Type B pancreatic cell (in vitro differentiated cells): ENCODE measurements at regions not wholly inside any gene's neighbourhood (a gene's known extent, or its start where the extent isn't known, plus 50 kb on each side); places are given as distances from the start of the nearest gene placed in this dataset.

Source experiments
- DNase-seq: peaks from one replicate; pipeline ENCODE4 v3.0.0; 2021; ENCODE audit warnings: mixed read lengths; ENCODE audit not compliant: unreplicated experiment; ENCODE audit errors: extremely low spot score
- H3K27ac Mint-ChIP-seq: 2 replicates; pipeline ENCODE4 v1.8.0; 2021; ENCODE audit warnings: mild to moderate bottlenecking, mixed read lengths
- H3K27me3 Mint-ChIP-seq: 2 replicates; pipeline ENCODE4 v1.8.0; 2021; ENCODE audit warnings: mixed read lengths
- H3K36me3 Mint-ChIP-seq: 2 replicates; pipeline ENCODE4 v1.8.0; 2021; ENCODE audit warnings: mixed read lengths
- H3K4me1 Mint-ChIP-seq: one replicate; pipeline ENCODE4 v1.8.0; 2021; ENCODE audit warnings: mixed read lengths; ENCODE audit not compliant: unreplicated experiment
- H3K4me3 Mint-ChIP-seq: 2 replicates; pipeline ENCODE4 v1.8.0; 2021; ENCODE audit warnings: mild to moderate bottlenecking, mixed read lengths
- H3K9me3 Mint-ChIP-seq: 2 replicates; pipeline ENCODE4 v1.8.0; 2021; ENCODE audit warnings: mixed read lengths
- CTCF ChIP-seq: fragments of 200-600 bp; sonication (generic); conservative IDR thresholded peaks from 2 replicates; pipeline ENCODE4 v1.5.0; 2021; ENCODE audit warnings: antibody characterized with exemption, mild to moderate bottlenecking

DNA sequence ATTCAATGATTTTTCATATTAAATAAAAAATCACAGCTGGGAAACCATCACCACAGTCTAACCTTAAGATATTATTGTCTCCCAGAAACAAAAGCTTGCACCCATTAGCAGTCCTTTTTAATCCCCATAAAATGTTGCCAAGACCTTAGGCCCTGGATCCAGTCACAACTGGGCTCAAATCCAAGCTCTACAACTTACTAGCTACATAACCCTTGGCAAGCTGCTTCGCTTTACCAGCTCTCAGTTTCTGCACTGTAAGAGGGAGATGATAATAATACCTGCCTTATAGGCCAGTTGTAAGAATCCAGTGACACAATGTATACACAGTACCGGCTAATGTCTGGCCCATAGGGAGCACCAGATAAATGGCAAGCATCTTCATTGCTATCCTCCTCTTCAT lies 400.9 kb upstream of the FGF13 start:
- peaks cover 1% of the 10 kb centered on the region for H3K27me3 Mint-ChIP-seq
- no peaks in the 10 kb centered on the region for H3K4me1 Mint-ChIP-seq
- no peak overlapping the region for H3K27ac Mint-ChIP-seq
- H3K9me3 Mint-ChIP-seq = no peaks in the 10 kb centered on the region
- no peak for TF ChIP-seq CTCF
- no peaks in the 10 kb centered on the region for H3K36me3 Mint-ChIP-seq
- no peak overlapping the region for H3K4me3 Mint-ChIP-seq
- DNase-seq = no peak

DNA sequence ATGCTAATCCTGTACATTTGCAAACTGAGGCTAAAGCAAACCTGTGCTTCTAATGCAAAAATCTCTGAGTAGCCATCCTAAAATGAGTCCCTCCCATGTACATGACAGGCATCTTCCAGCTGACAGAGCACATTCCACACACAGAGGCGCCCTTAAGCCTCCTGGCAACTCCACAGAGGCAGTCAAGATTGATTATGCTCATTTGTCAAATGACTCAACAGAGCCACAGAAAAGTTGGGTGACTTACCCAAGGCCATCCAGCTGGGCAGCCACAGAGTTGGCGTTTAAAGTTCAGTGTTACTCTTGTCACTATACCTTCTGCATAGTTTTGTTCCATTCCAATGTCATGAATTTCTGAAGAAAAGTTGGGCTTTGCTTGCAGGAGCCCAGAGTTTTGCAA lies 394.6 kb upstream of the FGF13 start:
- no peaks in the 10 kb centered on the region for H3K9me3 Mint-ChIP-seq

GRCh38 chrX:139094671-139095592 lies 383.4 kb upstream of the FGF13 start:
- H3K27me3 Mint-ChIP-seq = no peaks in the 10 kb centered on the region
- H3K4me3 Mint-ChIP-seq = no peak overlapping the region
- TF ChIP-seq CTCF = no peak
- H3K4me1 Mint-ChIP-seq = peaks cover 5% of the 10 kb centered on the region
- H3K9me3 Mint-ChIP-seq = no peaks in the 10 kb centered on the region
- DNase-seq = no peak
- H3K27ac Mint-ChIP-seq = no peak overlapping the region
- no peaks in the 10 kb centered on the region for H3K36me3 Mint-ChIP-seq

More for the DNA sequence above, 394.6 kb upstream of the FGF13 start:
- no peaks in the 10 kb centered on the region for H3K36me3 Mint-ChIP-seq
- H3K27me3 Mint-ChIP-seq = no peaks in the 10 kb centered on the region
- TF ChIP-seq CTCF = no peak
- no peak for DNase-seq
- peak overlapping the region; percentile 8 for H3K4me3 Mint-ChIP-seq
- H3K27ac Mint-ChIP-seq = peak overlapping the region; percentile 79
- H3K4me1 Mint-ChIP-seq = peaks cover 7% of the 10 kb centered on the region

- H3K36me3 Mint-ChIP-seq = no peaks in the 10 kb centered on the region
- DNase-seq = no peak
These were observed 381.7 kb upstream of the FGF13 start for GRCh38 chrX:139093201-139093600.

GRCh38 chrX:139091878-139092277 lies 380.4 kb upstream of the FGF13 start:
- peaks cover 5% of the 10 kb centered on the region for H3K4me1 Mint-ChIP-seq
- no peaks in the 10 kb centered on the region for H3K9me3 Mint-ChIP-seq
- H3K4me3 Mint-ChIP-seq = no peak overlapping the region
- H3K27me3 Mint-ChIP-seq = no peaks in the 10 kb centered on the region
- H3K36me3 Mint-ChIP-seq = no peaks in the 10 kb centered on the region
- TF ChIP-seq CTCF = no peak
- no peak overlapping the region for H3K27ac Mint-ChIP-seq
- DNase-seq = no peak

More at GRCh38 chrX:139093201-139093600, 381.7 kb upstream of the FGF13 start:
- no peak for TF ChIP-seq CTCF
- H3K9me3 Mint-ChIP-seq = no peaks in the 10 kb centered on the region
- peaks cover 5% of the 10 kb centered on the region for H3K4me1 Mint-ChIP-seq
- no peak overlapping the region for H3K4me3 Mint-ChIP-seq
- no peak overlapping the region for H3K27ac Mint-ChIP-seq
- no peaks in the 10 kb centered on the region for H3K27me3 Mint-ChIP-seq
